GM18508 (cell line): ENCODE measurements at regions not wholly inside any gene's neighbourhood (a gene's known extent, or its start where the extent isn't known, plus 50 kb on each side); places are given as distances from the start of the nearest gene placed in this dataset.

Experiments used
- ATAC-seq: cut with Tn5 transposase; IDR thresholded peaks from one replicate; pipeline ENCODE4 v1.9.1; 2021; ENCODE audit warnings: moderate number of reproducible peaks; ENCODE audit not compliant: insufficient read depth, unreplicated experiment

- ATAC-seq: no peak
Observed at GRCh38 chr2:106977717-106978116, 91.8 kb upstream of the ST6GAL2 start.

GRCh38 chr2:106978647-106979046 lies 92.7 kb upstream of the ST6GAL2 start:
- no peak for ATAC-seq

GRCh38 chr2:106981491-106981890 lies 95.5 kb upstream of the ST6GAL2 start:
- ATAC-seq: no peak

- ATAC-seq: no peak
Observed at GRCh38 chr2:106982350-106982749, 96.4 kb upstream of the ST6GAL2 start.

- ATAC-seq: no peak
Observed at GRCh38 chr2:106983305-106983704, 97.3 kb upstream of the ST6GAL2 start.

GRCh38 chr2:106988361-106988760 lies 102.4 kb upstream of the ST6GAL2 start:
- ATAC-seq: no peak

- no peak for ATAC-seq
Observed at GRCh38 chr2:106990297-106990696, 104.3 kb upstream of the ST6GAL2 start.

- no peak for ATAC-seq
Observed at GRCh38 chr2:106991866-106992265, 105.9 kb upstream of the ST6GAL2 start.

- no peak for ATAC-seq
Observed at GRCh38 chr2:106995556-106995955, 109.6 kb upstream of the ST6GAL2 start.

GRCh38 chr2:106996171-106996769 lies 110.3 kb upstream of the ST6GAL2 start:
- no peak for ATAC-seq

GRCh38 chr2:106997204-106997603 lies 111.2 kb upstream of the ST6GAL2 start:
- no peak for ATAC-seq

- no peak for ATAC-seq
Observed at GRCh38 chr2:107001062-107001461, 115.1 kb upstream of the ST6GAL2 start.

- ATAC-seq: no peak
Observed at GRCh38 chr2:107001551-107001950, 115.6 kb upstream of the ST6GAL2 start.

- no peak for ATAC-seq
Observed at GRCh38 chr2:107001964-107002696, 116.2 kb upstream of the ST6GAL2 start.

GRCh38 chr2:107002735-107003134 lies 116.8 kb upstream of the ST6GAL2 start:
- no peak for ATAC-seq

- ATAC-seq: no peak
Observed at GRCh38 chr2:107005853-107006252, 119.9 kb upstream of the ST6GAL2 start.

GRCh38 chr2:107006836-107007235 lies 120.9 kb upstream of the ST6GAL2 start:
- ATAC-seq: no peak

- ATAC-seq: no peak
Observed at GRCh38 chr2:107007927-107008326, 122.0 kb upstream of the ST6GAL2 start.

GRCh38 chr2:107008843-107009242 lies 122.9 kb upstream of the ST6GAL2 start:
- no peak for ATAC-seq

- no peak for ATAC-seq
Observed at GRCh38 chr2:107009275-107009674, 123.3 kb upstream of the ST6GAL2 start.

- ATAC-seq: no peak
Observed at GRCh38 chr2:107012714-107013306, 126.8 kb upstream of the ST6GAL2 start.

GRCh38 chr2:107013884-107014283 lies 127.9 kb upstream of the ST6GAL2 start:
- no peak for ATAC-seq
